ENCODE measurements at regions not wholly inside any gene's neighbourhood (a gene's known extent, or its start where the extent isn't known, plus 50 kb on each side); places are given as distances from the start of the nearest gene placed in this dataset.
"Not testable (repeated sequence)": the region's sequence is repeated elsewhere in the genome, so short reads cannot be mapped to it uniquely, and the experiment has no call there.

GRCh38 chr2:35510636-35511035 lies 844.9 kb upstream of the CRIM1 start:
- DNase-seq, result no peak

DNA sequence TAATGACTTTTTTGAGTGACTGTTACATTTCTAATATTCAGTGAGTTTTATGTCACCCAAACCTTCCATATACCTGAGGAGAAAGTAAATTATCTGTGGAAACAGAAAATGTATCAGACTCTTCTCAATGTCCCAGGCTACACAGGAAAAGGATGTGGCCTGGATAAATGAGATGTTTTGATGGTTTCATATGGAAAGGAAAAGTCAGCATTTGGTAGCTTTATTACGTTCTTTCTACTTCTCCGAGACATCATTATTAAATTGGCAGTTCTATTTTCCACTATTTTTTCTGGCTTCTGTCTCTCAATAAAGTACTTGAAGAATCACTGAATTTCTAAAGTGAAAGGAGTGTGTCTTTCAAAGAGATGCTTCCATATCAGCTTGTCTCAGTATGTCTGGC lies 847.0 kb upstream of the CRIM1 start:
- no peak for DNase-seq

- DNase-seq, result no peak
Observed at GRCh38 chr2:35504419-35504818, 851.2 kb upstream of the CRIM1 start.

DNA sequence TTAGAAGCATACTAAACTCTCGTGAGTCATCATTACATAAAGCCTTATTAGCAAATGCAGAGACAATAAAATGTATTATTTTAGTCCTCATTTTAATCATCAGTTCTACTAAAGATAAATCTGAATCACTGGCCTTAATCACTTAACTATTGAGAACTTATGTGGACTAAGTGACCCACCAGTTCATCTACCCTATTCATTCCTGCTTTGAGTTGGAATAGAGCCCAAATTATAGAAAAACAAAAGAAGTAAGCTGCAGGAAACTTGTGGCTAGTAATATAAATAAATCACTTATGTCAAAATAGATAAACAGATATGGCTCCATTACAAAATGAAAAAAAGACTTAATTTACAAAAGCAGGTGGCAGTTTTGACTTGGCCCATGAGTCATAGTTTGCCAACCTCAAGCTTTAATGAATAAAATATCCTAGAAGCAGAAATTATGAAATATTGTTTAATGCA lies 851.8 kb upstream of the CRIM1 start:
- DNase-seq, result no peak

DNA sequence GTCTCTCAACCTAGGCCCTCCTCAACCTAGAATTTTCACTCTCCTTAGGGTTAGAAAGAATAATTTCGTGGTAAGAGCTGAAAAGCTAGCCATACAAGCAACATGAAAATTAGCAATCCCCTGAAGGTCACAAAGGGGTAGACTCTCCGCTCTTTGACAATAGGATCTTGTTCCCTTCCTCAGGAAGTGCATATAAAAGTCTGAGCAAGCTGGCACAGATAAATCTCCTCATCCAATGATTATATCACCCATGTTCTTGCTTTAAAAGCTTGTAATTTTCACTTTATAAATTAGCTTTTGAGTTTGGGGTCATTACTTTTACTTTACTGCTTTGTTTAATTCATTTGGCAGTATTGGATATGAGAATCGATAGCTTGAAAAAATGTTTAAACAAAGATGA lies 852.3 kb upstream of the CRIM1 start:
- no peak for DNase-seq

DNA sequence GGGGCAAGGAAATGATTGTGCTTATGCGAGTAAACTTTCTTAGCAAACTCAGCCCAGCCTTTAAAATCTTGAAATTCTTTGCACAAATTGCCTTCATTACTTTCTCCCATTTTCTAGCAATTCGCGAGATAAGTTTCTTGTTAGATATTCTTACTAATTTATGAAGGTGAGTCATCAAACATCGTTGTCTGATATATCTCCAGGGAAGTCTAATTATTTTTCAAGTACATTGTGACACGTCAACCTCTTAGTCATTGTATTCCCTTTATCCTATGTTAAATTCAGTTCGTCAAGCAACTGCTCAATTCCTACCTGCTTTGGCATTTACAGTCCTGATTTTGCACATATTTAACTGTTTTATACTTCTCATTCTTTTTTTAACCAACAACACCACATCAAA lies 854.5 kb upstream of the CRIM1 start:
- no peak for DNase-seq

DNA sequence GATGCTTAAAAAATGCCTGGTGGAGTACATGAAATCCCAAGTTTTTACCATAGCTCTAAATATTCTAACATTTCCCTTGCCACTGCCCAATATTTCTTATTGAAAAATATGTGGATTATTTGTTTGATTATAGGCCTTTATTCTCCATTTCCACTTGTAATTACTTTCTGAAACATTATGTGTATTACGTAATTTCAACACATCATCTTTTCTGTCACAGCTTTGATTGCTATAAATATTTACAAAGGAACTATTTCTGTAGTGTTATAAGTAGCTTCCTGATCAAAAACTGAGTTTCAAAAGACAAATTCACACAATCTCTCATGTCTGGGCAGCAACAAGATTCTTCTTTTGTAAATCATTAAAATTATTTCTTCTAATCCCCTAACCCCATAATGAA lies 859.6 kb upstream of the CRIM1 start:
- DNase-seq, result no peak

DNA sequence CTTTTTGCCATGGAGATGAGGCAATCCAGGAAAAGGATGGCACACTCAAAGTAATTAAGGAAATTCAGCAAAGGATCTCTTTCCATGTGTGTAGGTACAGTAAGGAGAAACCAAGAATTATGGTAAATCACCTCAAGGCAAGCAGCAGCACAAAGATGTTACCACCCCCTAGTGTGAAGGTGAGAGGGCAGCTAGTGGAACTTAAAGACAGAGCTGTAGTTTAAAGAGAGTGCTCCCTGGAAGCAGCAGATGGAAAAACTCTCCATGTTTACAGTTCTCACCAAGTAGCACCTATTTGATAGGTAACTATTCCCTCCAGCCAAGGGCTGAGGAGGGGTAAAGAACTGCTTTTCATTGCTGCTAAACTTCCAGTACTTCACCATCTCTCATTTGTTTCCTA lies 860.4 kb upstream of the CRIM1 start:
- DNase-seq, result no peak

DNA sequence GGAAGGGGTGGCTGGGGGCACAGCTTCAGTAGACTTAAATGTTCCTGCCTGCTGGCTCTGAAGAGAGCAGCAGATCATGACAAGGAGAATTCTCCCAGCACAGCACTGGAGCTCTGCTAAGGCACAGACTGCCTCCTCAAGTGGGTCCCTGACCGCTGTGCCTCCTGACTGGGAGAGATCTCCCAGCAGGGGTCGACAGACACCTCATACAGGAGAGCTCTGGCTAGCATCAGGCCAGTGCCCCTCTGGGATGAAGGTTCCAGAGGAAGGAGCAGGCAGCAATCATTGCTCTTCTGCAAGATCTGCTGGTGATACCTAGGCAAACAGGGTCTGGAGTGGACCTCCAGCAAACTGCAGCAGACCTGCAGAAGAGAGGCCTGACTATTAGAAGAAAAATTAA lies 877.5 kb upstream of the CRIM1 start:
- not testable (repeated sequence) for DNase-seq

DNA sequence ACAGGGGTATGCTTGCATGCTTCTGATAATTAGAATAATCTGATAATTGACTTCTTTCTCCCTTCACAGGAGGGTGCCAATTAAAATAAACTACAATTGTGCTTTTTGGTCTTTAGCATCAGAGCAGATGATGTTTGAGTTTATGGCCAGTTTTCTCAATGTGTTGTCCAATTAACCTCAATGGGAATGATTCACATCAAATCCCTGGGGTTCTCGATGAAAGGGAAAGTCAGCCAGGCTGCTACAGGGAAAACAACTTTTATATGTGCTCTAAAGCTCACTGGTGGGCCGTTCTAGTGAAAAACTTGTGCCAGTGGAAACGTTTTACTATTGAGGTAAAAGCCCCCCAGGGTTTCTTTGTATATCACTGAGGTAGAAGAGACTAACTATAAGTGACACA lies 887.3 kb upstream of the CRIM1 start:
- no peak for DNase-seq

- no peak for DNase-seq
Observed at GRCh38 chr2:35463805-35464596, 891.6 kb upstream of the CRIM1 start.

DNA sequence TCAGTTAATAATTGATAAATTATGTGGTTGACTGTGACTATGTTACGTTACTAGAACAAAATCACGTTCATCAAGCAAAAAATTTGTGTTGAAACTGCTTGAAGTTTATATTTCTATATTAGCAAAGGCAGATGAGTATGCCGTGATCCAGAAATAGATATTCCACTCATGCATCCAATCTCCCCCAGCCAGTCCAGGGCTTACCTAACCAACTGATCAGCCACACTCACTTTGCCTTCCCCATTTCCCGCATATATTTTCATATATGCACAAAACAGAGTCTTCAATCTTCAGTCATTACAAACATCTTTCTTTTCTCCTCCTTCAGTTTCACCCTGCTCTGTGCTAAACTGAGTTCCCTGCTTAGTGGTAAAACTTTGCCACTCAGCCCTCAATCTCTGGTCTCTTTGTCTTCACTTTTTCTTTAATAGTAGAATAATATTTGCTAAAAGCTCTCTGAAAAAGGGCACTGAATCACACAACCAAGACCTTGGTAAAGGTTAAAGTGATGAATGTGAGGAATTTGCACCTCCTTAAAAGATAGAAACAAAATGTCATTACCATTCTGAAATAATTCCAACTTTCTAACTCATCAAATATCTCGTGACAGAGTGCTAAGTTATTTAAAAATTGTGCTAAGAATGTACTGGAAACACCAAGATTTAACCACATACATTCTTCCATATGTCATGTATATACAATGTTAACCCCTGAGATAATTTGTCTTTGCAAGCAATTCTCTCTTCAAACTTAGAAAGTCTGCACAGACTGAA lies 893.2 kb upstream of the CRIM1 start:
- no peak for DNase-seq

GRCh38 chr2:35461406-35461805 lies 894.2 kb upstream of the CRIM1 start:
- DNase-seq, result no peak

DNA sequence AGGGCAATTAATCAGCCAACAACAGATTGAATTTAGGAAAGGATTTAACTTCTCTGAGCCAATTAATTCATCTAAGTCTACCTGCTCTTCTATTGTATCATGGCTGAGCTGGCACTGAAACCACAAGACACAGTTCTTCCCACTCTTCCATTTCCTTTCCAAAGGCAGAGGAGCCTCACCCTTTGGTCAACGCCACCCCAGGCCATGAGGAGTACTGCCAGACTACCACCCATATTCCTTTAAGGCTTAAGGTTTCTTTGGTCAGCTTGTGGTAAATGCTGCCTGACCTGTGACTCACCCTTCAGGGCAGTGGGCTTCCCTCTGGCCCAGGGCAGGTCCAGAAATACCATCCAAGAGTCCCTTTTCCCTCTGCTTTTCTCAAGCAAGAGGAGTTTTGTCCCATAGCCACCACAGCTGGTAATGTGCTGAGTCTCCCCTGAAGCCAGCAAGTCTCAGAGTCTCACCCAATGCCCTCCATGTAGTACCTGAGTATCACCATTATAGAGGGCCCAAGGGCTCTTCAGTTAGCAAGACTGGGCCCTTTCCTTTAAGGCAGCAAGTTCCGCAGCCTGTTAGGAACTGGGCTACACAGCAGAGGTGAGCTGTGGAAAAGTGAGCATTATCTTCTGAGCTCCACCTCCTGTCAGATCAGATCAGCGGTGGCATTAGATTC lies 900.5 kb upstream of the CRIM1 start:
- DNase-seq, result no peak

DNA sequence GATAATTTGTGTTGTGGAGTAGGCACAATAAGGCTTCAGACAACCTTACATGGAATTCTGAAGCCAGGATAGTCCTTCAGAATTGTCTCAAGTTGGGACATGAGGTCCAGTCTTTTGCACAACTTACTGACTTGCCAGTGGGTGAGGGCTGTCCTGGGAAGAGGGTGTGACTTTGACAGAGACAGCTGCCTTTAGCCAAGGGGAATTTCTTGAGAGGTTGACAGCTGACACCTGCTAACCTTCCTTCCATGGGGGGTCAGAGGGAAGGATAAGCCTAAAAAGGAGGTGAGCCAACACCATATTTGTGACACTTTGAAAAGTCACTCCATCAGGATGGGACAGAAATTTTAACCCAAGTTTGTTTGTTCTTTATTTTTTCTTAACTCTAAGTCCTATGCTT lies 907.8 kb upstream of the CRIM1 start:
- DNase-seq, result no peak

DNA sequence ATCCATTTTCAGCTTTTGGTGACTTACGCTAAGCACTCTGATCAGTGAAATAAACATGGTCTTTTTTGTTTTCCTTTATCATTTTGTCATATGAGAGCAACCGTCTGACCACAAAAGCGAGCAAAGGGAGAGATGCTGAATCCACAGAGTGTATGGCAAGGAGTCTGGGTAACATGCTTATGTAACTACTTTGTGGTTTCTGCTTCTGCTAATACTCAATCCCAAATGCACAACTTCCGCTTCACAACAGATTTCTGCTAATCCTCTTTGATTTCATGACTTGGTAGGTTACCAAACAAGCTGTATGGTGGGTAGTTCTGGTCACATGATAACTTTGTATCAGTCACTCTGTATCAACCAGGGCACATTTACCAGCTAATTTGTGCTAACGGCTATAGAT lies 908.4 kb upstream of the CRIM1 start:
- no peak for DNase-seq

GRCh38 chr2:35443087-35443486 lies 912.5 kb upstream of the CRIM1 start:
- no peak for DNase-seq

GRCh38 chr2:35441575-35441974 lies 914.0 kb upstream of the CRIM1 start:
- DNase-seq, result not testable (repeated sequence)

DNA sequence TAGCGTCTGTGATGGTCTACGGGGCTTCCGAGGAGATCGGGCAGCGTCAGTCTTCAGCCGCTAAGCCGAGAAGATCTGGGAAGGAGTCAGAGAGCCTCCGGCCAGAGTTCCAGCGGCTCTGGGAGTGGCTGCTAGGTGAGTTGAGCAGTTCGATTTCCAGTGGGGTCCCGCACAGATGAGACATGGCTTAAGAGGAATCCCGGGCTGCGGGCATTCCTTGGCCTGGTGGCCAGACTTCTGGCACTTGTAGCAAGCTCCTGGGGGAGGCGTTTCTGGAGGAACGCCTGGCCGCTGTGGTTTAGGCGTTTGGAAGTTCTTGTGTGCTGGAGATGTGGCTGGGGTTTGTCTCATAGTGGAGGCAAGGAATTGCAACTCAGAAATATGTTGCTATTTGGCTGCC lies 915.3 kb upstream of the CRIM1 start:
- not testable (repeated sequence) for DNase-seq

- DNase-seq, result not testable (repeated sequence)
Observed at GRCh38 chr2:35436893-35437292, 918.7 kb upstream of the CRIM1 start.

GRCh38 chr2:35428548-35428947 lies 927.0 kb upstream of the CRIM1 start:
- DNase-seq, result peak; percentile 41

DNA sequence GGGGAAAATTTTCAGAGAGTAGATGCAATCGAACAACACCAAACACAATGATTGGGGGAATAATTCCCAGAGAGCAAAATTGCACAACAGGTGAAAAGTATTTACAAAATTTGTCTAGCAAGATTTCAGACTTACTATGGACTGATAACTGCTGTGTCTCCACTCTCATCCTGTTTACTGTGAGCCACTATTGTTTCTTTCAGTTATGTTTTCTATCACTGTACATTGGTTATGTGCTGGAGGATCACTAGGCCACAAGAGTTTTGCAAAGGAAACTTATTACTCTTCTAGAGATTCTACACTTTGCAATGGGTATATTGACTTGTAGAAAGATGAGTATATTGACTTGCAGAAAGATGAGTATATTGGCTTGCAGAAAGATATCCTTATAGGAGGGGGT lies 934.1 kb upstream of the CRIM1 start:
- no peak for DNase-seq

DNA sequence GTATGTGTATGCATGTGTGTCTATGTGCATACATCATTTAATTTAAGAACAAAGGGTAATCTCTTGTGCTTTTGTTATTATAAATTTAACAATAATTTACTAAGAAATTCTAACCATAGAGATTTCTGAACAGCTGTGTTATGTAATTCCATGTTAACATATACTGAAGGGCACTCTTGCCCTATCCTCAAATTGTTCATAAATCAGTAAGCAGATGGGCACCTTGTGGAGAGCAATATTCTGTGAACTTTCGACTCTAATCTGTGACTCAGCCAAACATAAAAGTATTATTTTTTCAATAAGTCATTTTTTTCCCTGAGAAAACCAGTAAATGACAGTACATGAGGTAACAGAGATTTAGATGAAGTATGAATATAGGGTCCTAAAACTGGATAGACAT lies 938.3 kb upstream of the CRIM1 start:
- DNase-seq, result no peak
